ENCODE measurements at regions not wholly inside any gene's neighbourhood (a gene's known extent, or its start where the extent isn't known, plus 50 kb on each side); places are given as distances from the start of the nearest gene placed in this dataset.

DNA sequence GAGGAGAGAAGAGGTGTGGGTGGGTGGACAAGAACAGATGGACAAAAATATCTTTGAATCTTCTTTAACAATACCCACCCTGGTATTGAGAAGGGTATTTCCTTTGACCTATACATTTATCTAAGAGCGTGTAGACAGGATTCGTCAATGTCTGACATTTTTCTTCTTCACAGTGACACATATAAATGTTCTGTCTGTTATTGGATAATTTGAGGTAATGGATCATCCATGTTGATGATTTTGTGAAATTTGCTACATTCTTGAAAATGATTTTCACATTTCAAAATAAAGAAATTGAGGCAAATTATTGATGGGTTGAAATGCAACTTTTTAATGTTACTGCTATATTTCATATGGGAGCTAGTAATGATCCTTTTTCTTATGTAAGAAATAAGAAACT is 770.7 kb upstream of the EPHA7 start:
- TF ChIP-seq, protein P1, sequence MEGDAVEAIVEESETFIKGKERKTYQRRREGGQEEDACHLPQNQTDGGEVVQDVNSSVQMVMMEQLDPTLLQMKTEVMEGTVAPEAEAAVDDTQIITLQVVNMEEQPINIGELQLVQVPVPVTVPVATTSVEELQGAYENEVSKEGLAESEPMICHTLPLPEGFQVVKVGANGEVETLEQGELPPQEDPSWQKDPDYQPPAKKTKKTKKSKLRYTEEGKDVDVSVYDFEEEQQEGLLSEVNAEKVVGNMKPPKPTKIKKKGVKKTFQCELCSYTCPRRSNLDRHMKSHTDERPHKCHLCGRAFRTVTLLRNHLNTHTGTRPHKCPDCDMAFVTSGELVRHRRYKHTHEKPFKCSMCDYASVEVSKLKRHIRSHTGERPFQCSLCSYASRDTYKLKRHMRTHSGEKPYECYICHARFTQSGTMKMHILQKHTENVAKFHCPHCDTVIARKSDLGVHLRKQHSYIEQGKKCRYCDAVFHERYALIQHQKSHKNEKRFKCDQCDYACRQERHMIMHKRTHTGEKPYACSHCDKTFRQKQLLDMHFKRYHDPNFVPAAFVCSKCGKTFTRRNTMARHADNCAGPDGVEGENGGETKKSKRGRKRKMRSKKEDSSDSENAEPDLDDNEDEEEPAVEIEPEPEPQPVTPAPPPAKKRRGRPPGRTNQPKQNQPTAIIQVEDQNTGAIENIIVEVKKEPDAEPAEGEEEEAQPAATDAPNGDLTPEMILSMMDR (IDR thresholded peaks at IDR 0.05; ENCODE audit: low read depth, low read length, missing input control) = no peak
- TF ChIP-seq, protein P2, sequence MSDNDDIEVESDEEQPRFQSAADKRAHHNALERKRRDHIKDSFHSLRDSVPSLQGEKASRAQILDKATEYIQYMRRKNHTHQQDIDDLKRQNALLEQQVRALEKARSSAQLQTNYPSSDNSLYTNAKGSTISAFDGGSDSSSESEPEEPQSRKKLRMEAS (IDR thresholded peaks at IDR 0.05) = no peak
- no peak for TF ChIP-seq YY1 (IDR thresholded peaks at IDR 0.05)
- TF ChIP-seq, protein P3, sequence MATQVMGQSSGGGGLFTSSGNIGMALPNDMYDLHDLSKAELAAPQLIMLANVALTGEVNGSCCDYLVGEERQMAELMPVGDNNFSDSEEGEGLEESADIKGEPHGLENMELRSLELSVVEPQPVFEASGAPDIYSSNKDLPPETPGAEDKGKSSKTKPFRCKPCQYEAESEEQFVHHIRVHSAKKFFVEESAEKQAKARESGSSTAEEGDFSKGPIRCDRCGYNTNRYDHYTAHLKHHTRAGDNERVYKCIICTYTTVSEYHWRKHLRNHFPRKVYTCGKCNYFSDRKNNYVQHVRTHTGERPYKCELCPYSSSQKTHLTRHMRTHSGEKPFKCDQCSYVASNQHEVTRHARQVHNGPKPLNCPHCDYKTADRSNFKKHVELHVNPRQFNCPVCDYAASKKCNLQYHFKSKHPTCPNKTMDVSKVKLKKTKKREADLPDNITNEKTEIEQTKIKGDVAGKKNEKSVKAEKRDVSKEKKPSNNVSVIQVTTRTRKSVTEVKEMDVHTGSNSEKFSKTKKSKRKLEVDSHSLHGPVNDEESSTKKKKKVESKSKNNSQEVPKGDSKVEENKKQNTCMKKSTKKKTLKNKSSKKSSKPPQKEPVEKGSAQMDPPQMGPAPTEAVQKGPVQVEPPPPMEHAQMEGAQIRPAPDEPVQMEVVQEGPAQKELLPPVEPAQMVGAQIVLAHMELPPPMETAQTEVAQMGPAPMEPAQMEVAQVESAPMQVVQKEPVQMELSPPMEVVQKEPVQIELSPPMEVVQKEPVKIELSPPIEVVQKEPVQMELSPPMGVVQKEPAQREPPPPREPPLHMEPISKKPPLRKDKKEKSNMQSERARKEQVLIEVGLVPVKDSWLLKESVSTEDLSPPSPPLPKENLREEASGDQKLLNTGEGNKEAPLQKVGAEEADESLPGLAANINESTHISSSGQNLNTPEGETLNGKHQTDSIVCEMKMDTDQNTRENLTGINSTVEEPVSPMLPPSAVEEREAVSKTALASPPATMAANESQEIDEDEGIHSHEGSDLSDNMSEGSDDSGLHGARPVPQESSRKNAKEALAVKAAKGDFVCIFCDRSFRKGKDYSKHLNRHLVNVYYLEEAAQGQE (IDR thresholded peaks at IDR 0.05) = no peak
- no peak for TF ChIP-seq TAF1 (conservative IDR thresholded peaks at IDR 0.05)
- TF ChIP-seq HNF4G (IDR thresholded peaks at IDR 0.05) = no peak
- TF ChIP-seq GABPA (IDR thresholded peaks at IDR 0.05 in 1 of 2, conservative IDR thresholded peaks at IDR 0.05 in 1 of 2) = no peak
- TF ChIP-seq FOXA1 (IDR thresholded peaks at IDR 0.05) = no peak
- TF ChIP-seq SP1 (IDR thresholded peaks at IDR 0.05) = no peak
- TF ChIP-seq RAD21 (IDR thresholded peaks at IDR 0.05) = no peak
- no peak for TF ChIP-seq JUND (IDR thresholded peaks at IDR 0.05)
